GM23338 (cell line): ENCODE measurements at regions not wholly inside any gene's neighbourhood (a gene's known extent, or its start where the extent isn't known, plus 50 kb on each side); places are given as distances from the start of the nearest gene placed in this dataset.
A peak's percentile ranks its signal among the peaks of the same experiment; 100 is the strongest.

Source experiments
- ATAC-seq: fragments of 200-7000 bp; cut with Tn5 transposase; 3 replicates; pipeline ENCODE4 v1.9.1; 2020
- DNase-seq: peaks from one replicate; pipeline ENCODE4 v3.0.0-alpha.2; 2015; ENCODE audit warnings: low spot score
- H2AFZ ChIP-seq: fragments of 200-600 bp; sonication (generic); 2 replicates; pipeline ENCODE4 v1.8.0; 2016; ENCODE audit warnings: antibody characterized with exemption, mild to moderate bottlenecking, moderate library complexity
- H3F3A ChIP-seq: fragments of 200-600 bp; sonication (generic); replicated peaks from 2 replicates; pipeline ENCODE4 v1.8.0; 2017; ENCODE audit warnings: antibody characterized with exemption, mixed run types, low read depth
- H3K27ac ChIP-seq: fragments of 200-600 bp; sonication (generic); 2 replicates; pipeline ENCODE4 v1.6.1; 2016; ENCODE audit warnings: low read depth
- H3K27me3 ChIP-seq: fragments of 200-600 bp; sonication (generic); 2 replicates; pipeline ENCODE4 v1.8.0; 2016; ENCODE audit warnings: mild to moderate bottlenecking, mixed run types, moderate library complexity; ENCODE audit not compliant: insufficient read depth
- H3K36me3 ChIP-seq: fragments of 200-600 bp; sonication (generic); 2 replicates; pipeline ENCODE4 v1.8.0; 2016; ENCODE audit warnings: mild to moderate bottlenecking; ENCODE audit not compliant: insufficient read depth
- H3K4me1 ChIP-seq: fragments of 200-600 bp; sonication (generic); 2 replicates; pipeline ENCODE4 v1.8.0; 2016; ENCODE audit warnings: mild to moderate bottlenecking, moderate library complexity; ENCODE audit not compliant: insufficient read depth
- H3K4me2 ChIP-seq: fragments of 200-600 bp; sonication (generic); 2 replicates; pipeline ENCODE4 v1.7.1; 2017; ENCODE audit warnings: mixed run types
- H3K4me3 ChIP-seq: fragments of 200-600 bp; sonication (generic); 2 replicates; pipeline ENCODE4 v1.6.1; 2016; ENCODE audit warnings: mixed run types
- H3K79me2 ChIP-seq: fragments of 200-600 bp; sonication (generic); replicated peaks from 2 replicates; pipeline ENCODE4 v1.8.0; 2017; ENCODE audit warnings: mild to moderate bottlenecking; ENCODE audit not compliant: insufficient read depth
- H3K9me2 ChIP-seq: fragments of 200-600 bp; sonication (generic); 2 replicates; pipeline ENCODE4 v1.8.0; 2017; ENCODE audit not compliant: insufficient read depth
- H4K20me1 ChIP-seq: fragments of 200-600 bp; sonication (generic); replicated peaks from 2 replicates; pipeline ENCODE4 v1.8.0; 2017; ENCODE audit warnings: mild to moderate bottlenecking; ENCODE audit not compliant: insufficient read depth
- H3K27ac Mint-ChIP-seq: 2 replicates; pipeline ENCODE4 v1.8.0; 2020; ENCODE audit warnings: inconsistent platforms, mild to moderate bottlenecking, moderate library complexity, mixed read lengths
- H3K27me3 Mint-ChIP-seq: 3 replicates; pipeline ENCODE4 v1.8.0; 2022; ENCODE audit warnings: low read depth, mild to moderate bottlenecking, moderate library complexity, mixed read lengths, inconsistent platforms; ENCODE audit not compliant: insufficient read depth, poor library complexity
- H3K36me3 Mint-ChIP-seq: 3 replicates; pipeline ENCODE4 v1.8.0; 2021; ENCODE audit warnings: low read depth, mild to moderate bottlenecking, inconsistent platforms, moderate library complexity, mixed read lengths
- H3K4me1 Mint-ChIP-seq: 3 replicates; pipeline ENCODE4 v1.8.0; 2020; ENCODE audit warnings: mild to moderate bottlenecking, inconsistent platforms, mixed read lengths
- H3K4me3 Mint-ChIP-seq: 3 replicates; pipeline ENCODE4 v1.8.0; 2021; ENCODE audit warnings: moderate library complexity, mild to moderate bottlenecking, inconsistent platforms, mixed read lengths
- H3K9me3 Mint-ChIP-seq: 3 replicates; pipeline ENCODE4 v1.8.0; 2020; ENCODE audit warnings: moderate library complexity, mild to moderate bottlenecking, inconsistent platforms, mixed read lengths
- CREB1 ChIP-seq: fragments of 250-450 bp; sonication (Bioruptor Pico); IDR thresholded peaks from 2 replicates; pipeline ENCODE4 v1.5.0; 2020; ENCODE audit warnings: low read depth, mild to moderate bottlenecking, moderate library complexity
- EZH2phosphoT487 ChIP-seq: fragments of 200-600 bp; sonication (generic); IDR thresholded peaks from one replicate; pipeline ENCODE4 v1.8.1; 2018; ENCODE audit warnings: antibody characterized with exemption; ENCODE audit not compliant: unreplicated experiment
- JUNB ChIP-seq: IDR thresholded peaks from one replicate; pipeline ENCODE4 v1.6.1; 2016; ENCODE audit warnings: antibody characterized with exemption; ENCODE audit not compliant: unreplicated experiment
- NANOG ChIP-seq: IDR thresholded peaks from 2 replicates; pipeline ENCODE4 v1.6.1; 2016; ENCODE audit warnings: antibody characterized with exemption, borderline replicate concordance
- STAT1 ChIP-seq: IDR thresholded peaks from one replicate; pipeline ENCODE4 v1.6.1; 2016; ENCODE audit warnings: antibody characterized with exemption; ENCODE audit not compliant: unreplicated experiment
- TF ChIP-seq, protein P1 (sequence below), 2 experiments: fragments of 200-600 bp in 1 of 2; sonication (generic) in 1 of 2; conservative IDR thresholded peaks; 2 replicates each; pipeline versions ENCODE4 v1.5.1 to v1.6.1; 2016 to 2017; ENCODE audit warnings: antibody characterized with exemption in 2 of 2, low read depth in 2 of 2, mild to moderate bottlenecking in 2 of 2, moderate library complexity in 1 of 2
- TF ChIP-seq, protein P2 (sequence below): fragments of 250-450 bp; sonication (Bioruptor Pico); IDR thresholded peaks from 2 replicates; pipeline ENCODE4 v1.5.0; 2020; ENCODE audit warnings: mild to moderate bottlenecking, moderate library complexity

DNA sequence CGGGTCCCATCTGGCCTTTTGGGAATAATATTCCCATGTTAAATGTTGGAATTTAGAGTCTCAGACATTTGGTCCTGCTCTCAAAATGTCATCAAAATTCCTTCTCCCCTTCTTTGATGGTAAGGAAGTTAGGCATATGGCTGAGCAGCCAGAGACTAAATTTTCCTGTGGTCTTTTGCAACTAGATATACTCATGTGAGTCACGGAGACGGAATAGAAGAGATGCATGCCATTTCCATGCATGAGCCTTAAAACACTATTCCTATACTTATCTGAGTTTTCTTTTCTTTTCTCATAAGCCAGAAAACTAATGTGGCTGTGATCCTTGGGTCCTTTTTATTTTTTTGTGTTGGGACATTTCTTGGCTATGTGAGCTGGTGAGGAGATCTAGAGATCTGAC, 105.3 kb downstream of the NR2F2 start:
- H3K27ac Mint-ChIP-seq = no peak overlapping the region
- TF ChIP-seq CREB1 (CRISPR knock-in tag) (no peak), NANOG (no peak)
- H3K27me3 Mint-ChIP-seq = no peaks in the 10 kb centered on the region
- peaks cover 2% of the 10 kb centered on the region; the same call in 1 of the 2 replicates for H3K9me2 ChIP-seq
- H2AFZ ChIP-seq = no peak overlapping the region
- H3K36me3 Mint-ChIP-seq = no peaks in the 10 kb centered on the region
- DNase-seq (no peak), ATAC-seq (no peak)
- H3K4me1 ChIP-seq = no peaks in the 10 kb centered on the region
- H4K20me1 ChIP-seq = no peaks in the 10 kb centered on the region; the same call in 1 of the 2 replicates
- H3K4me3 ChIP-seq = no peak overlapping the region
- no peak overlapping the region for H3K27ac ChIP-seq
- H3K4me3 Mint-ChIP-seq = no peak overlapping the region
- H3K36me3 ChIP-seq = no peaks in the 10 kb centered on the region
- no peaks in the 10 kb centered on the region for H3F3A ChIP-seq
- H3K4me1 Mint-ChIP-seq = peaks cover 2% of the 10 kb centered on the region; the same call in 1 of the 3 replicates
- H3K9me3 Mint-ChIP-seq = no peaks in the 10 kb centered on the region
- no peaks in the 10 kb centered on the region for H3K79me2 ChIP-seq
- H3K4me2 ChIP-seq = no peak overlapping the region
- H3K27me3 ChIP-seq = no peaks in the 10 kb centered on the region

DNA sequence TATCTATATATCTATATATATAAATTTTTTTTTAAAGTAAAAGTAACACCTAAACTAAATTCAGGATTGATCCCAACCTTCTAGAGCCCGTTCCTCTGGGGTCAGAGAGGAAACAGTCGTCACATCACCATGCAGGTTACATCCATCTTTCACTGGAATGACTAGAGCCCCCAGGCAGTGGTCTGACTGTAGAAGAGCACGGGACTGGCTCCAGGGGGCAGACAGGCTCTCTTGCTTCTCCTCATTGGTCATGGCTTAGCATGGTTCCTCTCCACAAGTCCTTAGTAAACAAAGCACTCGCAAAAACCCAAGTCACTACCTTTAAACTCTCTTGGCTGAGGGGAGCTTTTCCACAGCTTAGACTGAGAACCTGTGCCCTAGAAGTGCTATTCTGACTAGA, 110.5 kb downstream of the NR2F2 start:
- H3K4me1 Mint-ChIP-seq = no peaks in the 10 kb centered on the region; the same call in 2 of the 3 replicates

More for the DNA sequence above, 110.5 kb downstream of the NR2F2 start:
- H4K20me1 ChIP-seq = no peaks in the 10 kb centered on the region; the same call in 1 of the 2 replicates
- TF ChIP-seq STAT1 (no peak), NANOG (no peak), EZH2phosphoT487 (no peak), JUNB (no peak)
- TF ChIP-seq, protein P1, sequence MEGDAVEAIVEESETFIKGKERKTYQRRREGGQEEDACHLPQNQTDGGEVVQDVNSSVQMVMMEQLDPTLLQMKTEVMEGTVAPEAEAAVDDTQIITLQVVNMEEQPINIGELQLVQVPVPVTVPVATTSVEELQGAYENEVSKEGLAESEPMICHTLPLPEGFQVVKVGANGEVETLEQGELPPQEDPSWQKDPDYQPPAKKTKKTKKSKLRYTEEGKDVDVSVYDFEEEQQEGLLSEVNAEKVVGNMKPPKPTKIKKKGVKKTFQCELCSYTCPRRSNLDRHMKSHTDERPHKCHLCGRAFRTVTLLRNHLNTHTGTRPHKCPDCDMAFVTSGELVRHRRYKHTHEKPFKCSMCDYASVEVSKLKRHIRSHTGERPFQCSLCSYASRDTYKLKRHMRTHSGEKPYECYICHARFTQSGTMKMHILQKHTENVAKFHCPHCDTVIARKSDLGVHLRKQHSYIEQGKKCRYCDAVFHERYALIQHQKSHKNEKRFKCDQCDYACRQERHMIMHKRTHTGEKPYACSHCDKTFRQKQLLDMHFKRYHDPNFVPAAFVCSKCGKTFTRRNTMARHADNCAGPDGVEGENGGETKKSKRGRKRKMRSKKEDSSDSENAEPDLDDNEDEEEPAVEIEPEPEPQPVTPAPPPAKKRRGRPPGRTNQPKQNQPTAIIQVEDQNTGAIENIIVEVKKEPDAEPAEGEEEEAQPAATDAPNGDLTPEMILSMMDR (conservative IDR thresholded peaks at IDR 0.05; ENCODE audit: low read depth in 2 of 2) = peak in 1 of 2 experiments; percentile 25; a peak in 2 of 4 replicates
- TF ChIP-seq, protein P2, sequence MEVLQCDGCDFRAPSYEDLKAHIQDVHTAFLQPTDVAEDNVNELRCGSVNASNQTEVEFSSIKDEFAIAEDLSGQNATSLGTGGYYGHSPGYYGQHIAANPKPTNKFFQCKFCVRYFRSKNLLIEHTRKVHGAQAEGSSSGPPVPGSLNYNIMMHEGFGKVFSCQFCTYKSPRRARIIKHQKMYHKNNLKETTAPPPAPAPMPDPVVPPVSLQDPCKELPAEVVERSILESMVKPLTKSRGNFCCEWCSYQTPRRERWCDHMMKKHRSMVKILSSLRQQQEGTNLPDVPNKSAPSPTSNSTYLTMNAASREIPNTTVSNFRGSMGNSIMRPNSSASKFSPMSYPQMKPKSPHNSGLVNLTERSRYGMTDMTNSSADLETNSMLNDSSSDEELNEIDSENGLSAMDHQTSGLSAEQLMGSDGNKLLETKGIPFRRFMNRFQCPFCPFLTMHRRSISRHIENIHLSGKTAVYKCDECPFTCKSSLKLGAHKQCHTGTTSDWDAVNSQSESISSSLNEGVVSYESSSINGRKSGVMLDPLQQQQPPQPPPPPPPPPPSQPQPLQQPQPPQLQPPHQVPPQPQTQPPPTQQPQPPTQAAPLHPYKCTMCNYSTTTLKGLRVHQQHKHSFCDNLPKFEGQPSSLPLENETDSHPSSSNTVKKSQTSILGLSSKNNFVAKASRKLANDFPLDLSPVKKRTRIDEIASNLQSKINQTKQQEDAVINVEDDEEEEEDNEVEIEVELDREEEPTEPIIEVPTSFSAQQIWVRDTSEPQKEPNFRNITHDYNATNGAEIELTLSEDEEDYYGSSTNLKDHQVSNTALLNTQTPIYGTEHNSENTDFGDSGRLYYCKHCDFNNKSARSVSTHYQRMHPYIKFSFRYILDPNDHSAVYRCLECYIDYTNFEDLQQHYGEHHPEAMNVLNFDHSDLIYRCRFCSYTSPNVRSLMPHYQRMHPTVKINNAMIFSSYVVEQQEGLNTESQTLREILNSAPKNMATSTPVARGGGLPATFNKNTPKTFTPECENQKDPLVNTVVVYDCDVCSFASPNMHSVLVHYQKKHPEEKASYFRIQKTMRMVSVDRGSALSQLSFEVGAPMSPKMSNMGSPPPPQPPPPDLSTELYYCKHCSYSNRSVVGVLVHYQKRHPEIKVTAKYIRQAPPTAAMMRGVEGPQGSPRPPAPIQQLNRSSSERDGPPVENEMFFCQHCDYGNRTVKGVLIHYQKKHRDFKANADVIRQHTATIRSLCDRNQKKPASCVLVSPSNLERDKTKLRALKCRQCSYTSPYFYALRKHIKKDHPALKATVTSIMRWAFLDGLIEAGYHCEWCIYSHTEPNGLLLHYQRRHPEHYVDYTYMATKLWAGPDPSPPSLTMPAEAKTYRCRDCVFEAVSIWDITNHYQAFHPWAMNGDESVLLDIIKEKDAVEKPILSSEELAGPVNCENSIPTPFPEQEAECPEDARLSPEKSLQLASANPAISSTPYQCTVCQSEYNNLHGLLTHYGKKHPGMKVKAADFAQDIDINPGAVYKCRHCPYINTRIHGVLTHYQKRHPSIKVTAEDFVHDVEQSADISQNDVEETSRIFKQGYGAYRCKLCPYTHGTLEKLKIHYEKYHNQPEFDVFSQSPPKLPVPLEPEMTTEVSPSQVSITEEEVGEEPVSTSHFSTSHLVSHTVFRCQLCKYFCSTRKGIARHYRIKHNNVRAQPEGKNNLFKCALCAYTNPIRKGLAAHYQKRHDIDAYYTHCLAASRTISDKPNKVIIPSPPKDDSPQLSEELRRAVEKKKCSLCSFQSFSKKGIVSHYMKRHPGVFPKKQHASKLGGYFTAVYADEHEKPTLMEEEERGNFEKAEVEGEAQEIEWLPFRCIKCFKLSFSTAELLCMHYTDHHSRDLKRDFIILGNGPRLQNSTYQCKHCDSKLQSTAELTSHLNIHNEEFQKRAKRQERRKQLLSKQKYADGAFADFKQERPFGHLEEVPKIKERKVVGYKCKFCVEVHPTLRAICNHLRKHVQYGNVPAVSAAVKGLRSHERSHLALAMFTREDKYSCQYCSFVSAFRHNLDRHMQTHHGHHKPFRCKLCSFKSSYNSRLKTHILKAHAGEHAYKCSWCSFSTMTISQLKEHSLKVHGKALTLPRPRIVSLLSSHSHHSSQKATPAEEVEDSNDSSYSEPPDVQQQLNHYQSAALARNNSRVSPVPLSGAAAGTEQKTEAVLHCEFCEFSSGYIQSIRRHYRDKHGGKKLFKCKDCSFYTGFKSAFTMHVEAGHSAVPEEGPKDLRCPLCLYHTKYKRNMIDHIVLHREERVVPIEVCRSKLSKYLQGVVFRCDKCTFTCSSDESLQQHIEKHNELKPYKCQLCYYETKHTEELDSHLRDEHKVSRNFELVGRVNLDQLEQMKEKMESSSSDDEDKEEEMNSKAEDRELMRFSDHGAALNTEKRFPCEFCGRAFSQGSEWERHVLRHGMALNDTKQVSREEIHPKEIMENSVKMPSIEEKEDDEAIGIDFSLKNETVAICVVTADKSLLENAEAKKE (CRISPR knock-in tag) = no peak
- H3K9me2 ChIP-seq = peaks cover 2% of the 10 kb centered on the region; the same call in 1 of the 2 replicates
- no peaks in the 10 kb centered on the region for H3K4me1 ChIP-seq
- no peak overlapping the region for H3K27ac ChIP-seq
- Mint-ChIP-seq H3K27me3 (peaks cover 2% of the 10 kb centered on the region), H3K9me3 (no peaks in the 10 kb centered on the region), H3K27ac (no peak overlapping the region), H3K4me3 (no peak overlapping the region), H3K36me3 (no peaks in the 10 kb centered on the region)
- DNase-seq (no peak), ATAC-seq (no peak)
- no peaks in the 10 kb centered on the region for H3F3A ChIP-seq
- no peak overlapping the region for H3K4me2 ChIP-seq
- H3K79me2 ChIP-seq = no peaks in the 10 kb centered on the region
- H3K27me3 ChIP-seq = no peaks in the 10 kb centered on the region
- H3K36me3 ChIP-seq = no peaks in the 10 kb centered on the region
- H2AFZ ChIP-seq = no peak overlapping the region
- no peak overlapping the region for H3K4me3 ChIP-seq
